H1 (cell line): ENCODE measurements at regions not wholly inside any gene's neighbourhood (a gene's known extent, or its start where the extent isn't known, plus 50 kb on each side); places are given as distances from the start of the nearest gene placed in this dataset.

Source experiments
- CTCF ChIA-PET: fragments of 300-600 bp; sonication (Branson Sonifier 250); formaldehyde crosslinking; loops from one replicate; lab custom pipeline; 2021; ENCODE audit not compliant: partially characterized antibody; lab: Charles Lee
- POLR2A ChIA-PET: fragments of 300-600 bp; sonication (Branson Sonifier 250); formaldehyde crosslinking; loops from one replicate; lab custom pipeline; 2021; ENCODE audit warnings: inconsistent platforms; ENCODE audit not compliant: partially characterized antibody; lab: Charles Lee
- DNase-seq, 2 experiments: peaks; one replicate each; pipeline versions ENCODE4 v3.0.0 to v3.0.0-alpha.2; 2010 to 2022; ENCODE audit warnings: low spot score in 2 of 2, low read depth in 1 of 2, mixed read lengths in 1 of 2
- FAIRE-seq: peaks from 2 replicates; lab custom pipeline; 2011; peaks lifted over from hg19 to GRCh38; lab: Jason Lieb, UNC
- H2AFZ ChIP-seq: 2 replicates; pipeline ENCODE4 v1.8.1; 2012; ENCODE audit warnings: low read length, inconsistent platforms
- H2AK5ac ChIP-seq: 2 replicates; pipeline ENCODE4 v1.6.1; 2013; ENCODE audit warnings: low read depth, low read length
- H2BK120ac ChIP-seq: replicated peaks from 2 replicates; pipeline ENCODE3; 2013; ENCODE audit warnings: low read depth, low read length, inconsistent platforms
- H2BK12ac ChIP-seq: 2 replicates; pipeline ENCODE4 v1.6.1; 2013; ENCODE audit warnings: low read depth, low read length
- H2BK15ac ChIP-seq: 2 replicates; pipeline ENCODE4 v1.6.1; 2013; ENCODE audit warnings: low read length
- H2BK20ac ChIP-seq: 2 replicates; pipeline ENCODE4 v1.6.1; 2013; ENCODE audit warnings: low read length
- H2BK5ac ChIP-seq: 2 replicates; pipeline ENCODE4 v1.6.1; 2013; ENCODE audit warnings: low read depth, low read length
- H3K14ac ChIP-seq: 2 replicates; pipeline ENCODE4 v1.6.1; 2013; ENCODE audit warnings: inconsistent platforms; ENCODE audit not compliant: insufficient read length
- H3K18ac ChIP-seq: 2 replicates; pipeline ENCODE4 v1.6.1; 2013; ENCODE audit warnings: low read length; ENCODE audit errors: extremely low read depth
- H3K23ac ChIP-seq: 2 replicates; pipeline ENCODE4 v1.6.1; 2013; ENCODE audit warnings: inconsistent platforms; ENCODE audit not compliant: insufficient read length
- H3K23me2 ChIP-seq: 2 replicates; pipeline ENCODE4 v1.6.1; 2013; ENCODE audit warnings: low read depth, low read length
- H3K27ac ChIP-seq: 2 replicates; pipeline ENCODE4 v1.6.1; 2011; ENCODE audit warnings: low read depth, low read length, inconsistent platforms
- H3K27me3 ChIP-seq, 4 experiments: replicated peaks in 1 of 4; 1 replicate in 1 of 4; 2 replicates in 3 of 4; pipeline versions ENCODE4 v1.6.1 to v1.8.1; 2011 to 2013; ENCODE audit warnings: low read length in 3 of 4, mild to moderate bottlenecking in 3 of 4, inconsistent platforms in 2 of 4, mixed read lengths in 2 of 4, moderate library complexity in 1 of 4; ENCODE audit not compliant: control insufficient read depth in 3 of 4, insufficient read depth in 3 of 4; ENCODE audit errors: extremely low read depth in 1 of 4
- H3K36me3 ChIP-seq, 4 experiments: 2 replicates each; pipeline versions ENCODE4 v1.6.1 to v1.8.1; 2011 to 2013; ENCODE audit warnings: mild to moderate bottlenecking in 4 of 4, low read length in 3 of 4, moderate library complexity in 2 of 4, control low read depth in 1 of 4, inconsistent platforms in 1 of 4; ENCODE audit not compliant: insufficient read depth in 4 of 4, control insufficient read depth in 2 of 4
- H3K4ac ChIP-seq: replicated peaks from 2 replicates; pipeline ENCODE3; 2013; ENCODE audit warnings: low read length, low read depth, mixed read lengths, inconsistent platforms; ENCODE audit not compliant: insufficient read length
- H3K4me1 ChIP-seq, 4 experiments: replicated peaks in 1 of 4; 1 replicate in 1 of 4; 2 replicates in 3 of 4; pipeline versions ENCODE4 v1.6.1 to v1.8.1; 2011 to 2013; ENCODE audit warnings: low read length in 3 of 4, inconsistent platforms in 2 of 4, mixed read lengths in 1 of 4; ENCODE audit not compliant: insufficient read depth in 4 of 4, control insufficient read depth in 3 of 4
- H3K4me2 ChIP-seq, 2 experiments: 2 replicates each; pipeline versions ENCODE4 v1.6.1 to v1.8.1; 2011 to 2013; ENCODE audit warnings: low read depth in 2 of 2, low read length in 2 of 2, control low read depth in 1 of 2, inconsistent platforms in 1 of 2, mild to moderate bottlenecking in 1 of 2; ENCODE audit not compliant: insufficient read depth in 1 of 2
- H3K4me3 ChIP-seq, 4 experiments: fragments of 200-600, 300-600 bp in 1 of 4; sonication (generic), shearing (Covaris generic), sonication (Bioruptor Twin) in 1 of 4; 2 replicates each; pipeline versions ENCODE4 v1.5.1 to v1.8.1; 2011 to 2016; ENCODE audit warnings: low read length in 4 of 4, low read depth in 3 of 4, control low read depth in 2 of 4, inconsistent platforms in 2 of 4, mild to moderate bottlenecking in 2 of 4, mixed read lengths in 1 of 4, moderate library complexity in 1 of 4; ENCODE audit not compliant: insufficient read depth in 2 of 4; ENCODE audit errors: extremely low read depth in 1 of 4
- H3K56ac ChIP-seq: replicated peaks from 2 replicates; pipeline ENCODE3; 2013; ENCODE audit warnings: low read depth, mild to moderate bottlenecking, mixed read lengths, low read length, inconsistent platforms; ENCODE audit not compliant: insufficient read length
- H3K79me1 ChIP-seq: 2 replicates; pipeline ENCODE4 v1.6.1; 2013; ENCODE audit warnings: low read depth, low read length, control low read depth
- H3K79me2 ChIP-seq, 2 experiments: 2 replicates each; pipeline versions ENCODE4 v1.6.1 to v1.8.1; 2012 to 2013; ENCODE audit warnings: low read length in 2 of 2, mild to moderate bottlenecking in 2 of 2, inconsistent platforms in 1 of 2; ENCODE audit not compliant: insufficient read depth in 2 of 2, control insufficient read depth in 1 of 2
- H3K9ac ChIP-seq, 4 experiments: replicated peaks in 1 of 4; 1 replicate in 1 of 4; 2 replicates in 3 of 4; pipeline versions ENCODE4 v1.6.1 to v1.8.1; 2011 to 2013; ENCODE audit warnings: low read depth in 3 of 4, low read length in 3 of 4, control low read depth in 2 of 4, mild to moderate bottlenecking in 2 of 4, moderate library complexity in 2 of 4, inconsistent platforms in 1 of 4; ENCODE audit errors: extremely low read depth in 1 of 4
- H3K9me3 ChIP-seq, 2 experiments: 2 replicates each; pipeline versions ENCODE4 v1.6.1 to v1.8.1; 2012 to 2013; ENCODE audit warnings: mild to moderate bottlenecking in 2 of 2, moderate library complexity in 2 of 2, control low read depth in 1 of 2, inconsistent platforms in 1 of 2, low read depth in 1 of 2, low read length in 1 of 2, mixed read lengths in 1 of 2; ENCODE audit not compliant: insufficient read depth in 2 of 2
- H4K20me1 ChIP-seq, 2 experiments: replicated peaks in 1 of 2; 2 replicates each; pipeline versions ENCODE3 to v1.8.1; 2011 to 2013; ENCODE audit warnings: inconsistent platforms in 2 of 2, low read length in 2 of 2, mild to moderate bottlenecking in 1 of 2; ENCODE audit not compliant: insufficient read depth in 2 of 2, control insufficient read depth in 1 of 2
- H4K5ac ChIP-seq: 2 replicates; pipeline ENCODE4 v1.6.1; 2013; ENCODE audit warnings: low read length, low read depth, mixed read lengths, inconsistent platforms; ENCODE audit not compliant: insufficient read length
- H4K8ac ChIP-seq: 2 replicates; pipeline ENCODE4 v1.8.0; 2013; ENCODE audit warnings: mild to moderate bottlenecking, moderate library complexity, low read length, inconsistent platforms; ENCODE audit not compliant: insufficient read depth; ENCODE audit errors: extremely low read depth
- H4K91ac ChIP-seq: replicated peaks from 2 replicates; pipeline ENCODE3; 2013; ENCODE audit warnings: low read length, mixed read lengths, inconsistent platforms; ENCODE audit not compliant: insufficient read length
- ATF2 ChIP-seq: IDR thresholded peaks from 2 replicates; pipeline ENCODE4 v1.6.1; 2012; ENCODE audit warnings: low read length, inconsistent platforms
- BACH1 ChIP-seq: IDR thresholded peaks from 2 replicates; pipeline ENCODE4 v1.6.1; 2012; ENCODE audit warnings: low read length, improper control_type of control experiment
- CHD2 ChIP-seq: IDR thresholded peaks from 2 replicates; pipeline ENCODE4 v1.6.1; 2012; ENCODE audit warnings: low read length, improper control_type of control experiment
- EZH2 ChIP-seq: fragments of 200-600 bp; sonication (generic); IDR thresholded peaks from 2 replicates; pipeline ENCODE4 v1.7.1; 2012; ENCODE audit warnings: low read depth, mild to moderate bottlenecking, moderate library complexity, low read length, inconsistent platforms; ENCODE audit not compliant: severe bottlenecking
- HDAC2 ChIP-seq, 2 experiments: fragments of 300-600 bp in 1 of 2; sonication (generic) in 1 of 2; IDR thresholded peaks; 2 replicates each; pipeline ENCODE4 v1.6.1; 2011 to 2012; ENCODE audit warnings: low read depth in 2 of 2, low read length in 2 of 2, mild to moderate bottlenecking in 2 of 2, moderate library complexity in 2 of 2, borderline replicate concordance in 1 of 2, inconsistent platforms in 1 of 2
- PHF8 ChIP-seq: fragments of 200-600 bp; sonication (generic); conservative IDR thresholded peaks from 2 replicates; pipeline ENCODE4 v1.7.1; 2012; ENCODE audit warnings: low read depth, mild to moderate bottlenecking, inconsistent platforms, low read length, moderate library complexity
- RAD21 ChIP-seq, 2 experiments: IDR thresholded peaks in 1 of 2; conservative IDR thresholded peaks in 1 of 2; 2 replicates each; pipeline ENCODE4 v1.6.1; 2011; ENCODE audit warnings: low read depth in 2 of 2, low read length in 2 of 2, improper control_type of control experiment in 1 of 2, inconsistent platforms in 1 of 2, mild to moderate bottlenecking in 1 of 2, moderate library complexity in 1 of 2
- SP1 ChIP-seq: IDR thresholded peaks from 2 replicates; pipeline ENCODE4 v1.6.1; 2011; ENCODE audit warnings: low read depth, low read length
- SP2 ChIP-seq: IDR thresholded peaks from 2 replicates; pipeline ENCODE4 v1.6.1; 2012; ENCODE audit warnings: mild to moderate bottlenecking, low read length, inconsistent platforms
- SUZ12 ChIP-seq: fragments of 200-600 bp; sonication (generic); IDR thresholded peaks from 2 replicates; pipeline ENCODE4 v1.6.1; 2012; ENCODE audit warnings: mild to moderate bottlenecking, inconsistent platforms, low read length, moderate library complexity, mixed read lengths
- TAF7 ChIP-seq: optimal IDR thresholded peaks from 2 replicates; pipeline ENCODE3; 2011; ENCODE audit warnings: low read depth, mild to moderate bottlenecking, inconsistent platforms, low read length, moderate library complexity, borderline replicate concordance
- TCF12 ChIP-seq: IDR thresholded peaks from 2 replicates; pipeline ENCODE4 v1.6.1; 2011; ENCODE audit warnings: low read depth, mild to moderate bottlenecking, low read length
- ZNF274 ChIP-seq: IDR thresholded peaks from 2 replicates; pipeline ENCODE4 v1.7.0; 2012; ENCODE audit warnings: low read length, borderline replicate concordance; ENCODE audit errors: extremely low read depth
- WGBS, 2 experiments: shearing (Covaris generic) in 1 of 2; methylation state at CpG; one replicate each; pipeline versions ENCODE4 v1.1.6 to v1.1.7; 2013 to 2015; ENCODE audit warnings: low lambda C conversion rate in 2 of 2, mixed read lengths in 2 of 2, inconsistent platforms in 1 of 2, low coverage in 1 of 2, missing lambda C conversion rate in 1 of 2; ENCODE audit not compliant: insufficient replicate concordance in 2 of 2, insufficient coverage in 1 of 2, insufficient read length in 1 of 2; ENCODE audit errors: extremely low coverage in 1 of 2, missing lambda C conversion rate in 1 of 2; 5-methylcytosine and 5-hydroxymethylcytosine counted together

GRCh38 chr18:78378983-78379382, 600.6 kb upstream of the SALL3 start:
- Histone ChIP-seq H3K4me2 (no peak overlapping the region), H2BK120ac (no peak overlapping the region), H3K23me2 (no peaks in the 10 kb centered on the region), H3K4ac (no peak overlapping the region), H3K23ac (no peak overlapping the region), H2BK5ac (no peak overlapping the region), H3K4me3 (no peak overlapping the region), H4K5ac (no peak overlapping the region), H2AK5ac (no peak overlapping the region), H3K4me1 (no peaks in the 10 kb centered on the region), H3K14ac (no peak overlapping the region), H3K18ac (no peak overlapping the region), H3K79me2 (no peaks in the 10 kb centered on the region), H2BK15ac (no peak overlapping the region), H4K20me1 (no peaks in the 10 kb centered on the region), H4K91ac (no peak overlapping the region), H3K79me1 (no peaks in the 10 kb centered on the region), H3K27me3 (no peaks in the 10 kb centered on the region), H4K8ac (no peak overlapping the region), H3K9me3 (no peaks in the 10 kb centered on the region), H3K27ac (no peak overlapping the region), H3K9ac (no peak overlapping the region), H2AFZ (peak overlapping the region; percentile 48; the same call in 1 of the 2 replicates), H2BK20ac (no peak overlapping the region), H3K36me3 (no peaks in the 10 kb centered on the region), H3K56ac (no peak overlapping the region), H2BK12ac (no peak overlapping the region)
- POLR2A ChIA-PET = no interaction called here
- no peak for DNase-seq
- CTCF ChIA-PET = interaction anchor here (0.7 kb wide), 2 partner anchors 51 to 279 kb away, joined by 3 read pairs; no protein-coding TSS in a partner anchor
- 87% methylated on average over 3 of the region's 3 CpGs; no CpG with 5 or more reads in 1 of the 2 experiments for WGBS, 2 experiments
- no peak for FAIRE-seq
- TF ChIP-seq ZNF274 (no peak), CHD2 (no peak), TCF12 (no peak), BACH1 (no peak), HDAC2 (IDR thresholded peaks at IDR 0.05; ENCODE audit: borderline replicate concordance in 1 of 2, low read depth in 2 of 2, low read length in 2 of 2) (no peak), PHF8 (no peak), SP2 (no peak), RAD21 (IDR thresholded peaks at IDR 0.05 in 1 of 2, conservative IDR thresholded peaks at IDR 0.05 in 1 of 2; ENCODE audit: low read depth in 2 of 2, low read length in 2 of 2) (no peak), EZH2 (no peak), SP1 (no peak), SUZ12 (no peak), ATF2 (no peak), TAF7 (no peak)
